K562 (cell line): ENCODE measurements at regions not wholly inside any gene's neighbourhood (a gene's known extent, or its start where the extent isn't known, plus 50 kb on each side); places are given as distances from the start of the nearest gene placed in this dataset.

ENCODE experiments used
- ATAC-seq: fragments of 200-7000 bp; cut with Tn5 transposase; 3 replicates; pipeline ENCODE4 v1.9.1; 2020; ENCODE audit warnings: moderate library complexity
- BruUV-seq: library from RNA; stranded (reverse); fragments of 400-500 nt; replicated peaks from 2 replicates; lab custom pipeline; 2021; lab: Mats Ljungman, UMichigan
- CTCF ChIA-PET: fragments of 300-600 bp; formaldehyde crosslinking; extraction: SDS; loops from one replicate; lab custom pipeline; 2021; ENCODE audit warnings: low intra/inter-chr PET ratio; lab: Yijun Ruan, JAX
- POLR2A ChIA-PET: fragments of 300-600, 350-650 bp; sonication (Branson Sonifier 250); formaldehyde crosslinking; extraction: SDS; loops from one replicate; lab custom pipeline; 2021; ENCODE audit warnings: antibody characterized with exemption, inconsistent platforms; lab: Yijun Ruan, JAX
- DNase-seq, 4 experiments: peaks; one replicate each; pipeline versions ENCODE4 v3.0.0 to v3.0.0-alpha.2; 2011 to 2018; ENCODE audit warnings: low spot score in 3 of 4, mixed read lengths in 3 of 4; ENCODE audit errors: extremely low read depth in 1 of 4
- FAIRE-seq: peaks from 2 replicates; lab custom pipeline; 2011; peaks lifted over from hg19 to GRCh38; lab: Jason Lieb, UNC
- H2AFZ ChIP-seq: 2 replicates; pipeline ENCODE4 v1.6.0; 2011; ENCODE audit warnings: low read depth, low read length, control low read depth, inconsistent platforms
- H3K27ac ChIP-seq: fragments of 200-600 bp; 3 replicates; pipeline ENCODE4 v1.8.0; 2011; ENCODE audit warnings: low read depth, mild to moderate bottlenecking, control low read depth, inconsistent platforms, low read length, moderate library complexity, mixed read lengths; ENCODE audit errors: extremely low read depth
- H3K27me3 ChIP-seq, 2 experiments: fragments of 300-600 bp in 1 of 2; 2 replicates in 1 of 2; 3 replicates in 1 of 2; pipeline versions ENCODE4 v1.6.0 to v1.8.0; 2011; ENCODE audit warnings: inconsistent platforms in 2 of 2, low read length in 2 of 2, mild to moderate bottlenecking in 1 of 2, mixed read lengths in 1 of 2, moderate library complexity in 1 of 2; ENCODE audit not compliant: control insufficient read depth in 2 of 2, insufficient read depth in 2 of 2
- H3K36me3 ChIP-seq: fragments of 300-600 bp; 3 replicates; pipeline ENCODE4 v1.8.0; 2011; ENCODE audit warnings: mild to moderate bottlenecking, low read length, inconsistent platforms; ENCODE audit not compliant: control insufficient read depth, insufficient read depth
- H3K4me1 ChIP-seq, 2 experiments: fragments of 200-600 bp in 1 of 2; replicated peaks in 1 of 2; 2 replicates in 1 of 2; 3 replicates in 1 of 2; pipeline versions ENCODE4 v1.5.1 to v1.8.0; 2011; ENCODE audit warnings: inconsistent platforms in 2 of 2, low read length in 2 of 2, mild to moderate bottlenecking in 1 of 2, mixed read lengths in 1 of 2, moderate library complexity in 1 of 2; ENCODE audit not compliant: control insufficient read depth in 2 of 2, insufficient read depth in 2 of 2
- H3K4me2 ChIP-seq: 2 replicates; pipeline ENCODE4 v1.6.1; 2011; ENCODE audit warnings: low read length, control low read depth, inconsistent platforms, mixed read lengths; ENCODE audit not compliant: insufficient read depth
- H3K4me3 ChIP-seq: fragments of 200-600 bp; sonication (generic), shearing (Covaris generic); 2 replicates; pipeline ENCODE4 v1.5.1; 2016; ENCODE audit warnings: control low read depth, inconsistent platforms
- H3K79me2 ChIP-seq: fragments of 200-600 bp; 3 replicates; pipeline ENCODE4 v1.8.0; 2011; ENCODE audit warnings: low read length, inconsistent platforms; ENCODE audit not compliant: control insufficient read depth, insufficient read depth
- H3K9ac ChIP-seq, 2 experiments: 2 replicates each; pipeline versions ENCODE4 v1.6.0 to v1.6.1; 2011; ENCODE audit warnings: low read depth in 2 of 2, low read length in 2 of 2, control low read depth in 1 of 2, inconsistent platforms in 1 of 2, mild to moderate bottlenecking in 1 of 2, mixed read lengths in 1 of 2; ENCODE audit not compliant: insufficient read depth in 1 of 2
- H3K9me1 ChIP-seq: one replicate; pipeline ENCODE4 v1.6.0; 2011; ENCODE audit warnings: inconsistent platforms, mild to moderate bottlenecking, low read length, moderate library complexity; ENCODE audit not compliant: control insufficient read depth, insufficient read depth
- H3K9me3 ChIP-seq: replicated peaks from 2 replicates; pipeline ENCODE4 v1.5.1; 2011; ENCODE audit warnings: low read depth, low read length, inconsistent platforms; ENCODE audit not compliant: control insufficient read depth, insufficient read depth
- H4K20me1 ChIP-seq: replicated peaks from 2 replicates; pipeline ENCODE4 v1.6.1; 2011; ENCODE audit warnings: low read length, inconsistent platforms, mixed read lengths; ENCODE audit not compliant: control insufficient read depth, insufficient read depth
- AFF4 ChIP-seq: sonication (generic); formaldehyde crosslinking; IDR thresholded peaks from 2 replicates; pipeline ENCODE4 v1.8.0; 2023; ENCODE audit warnings: mild to moderate bottlenecking, missing genetic modification reagents
- BRD9 ChIP-seq: fragments of 450-650 bp; IDR thresholded peaks from 2 replicates; pipeline ENCODE4 v1.6.1; 2018; ENCODE audit warnings: low read depth; ENCODE audit not compliant: partially characterized antibody
- CBX1 ChIP-seq: sonication (generic); IDR thresholded peaks from 2 replicates; pipeline ENCODE4 v1.6.1; 2016; ENCODE audit warnings: antibody characterized with exemption, low read depth, mild to moderate bottlenecking
- ELK1 ChIP-seq: sonication (generic); formaldehyde crosslinking; IDR thresholded peaks from 2 replicates; pipeline ENCODE4 v1.8.1; 2022; ENCODE audit warnings: missing genetic modification reagents
- ETV1 ChIP-seq: fragments of 450-650 bp; conservative IDR thresholded peaks from 2 replicates; pipeline ENCODE4 v1.6.1; 2016; ENCODE audit warnings: missing genetic modification characterization, control low read depth, low read depth, missing compliant biosample characterization
- ID3 ChIP-seq, 2 experiments: fragments of 250-450 bp in 1 of 2; fragments of 450-650 bp in 1 of 2; sonication (Bioruptor Pico) in 1 of 2; IDR thresholded peaks; 2 replicates each; pipeline versions ENCODE4 v1.6.1 to v1.8.0; 2016 to 2021; ENCODE audit warnings: mild to moderate bottlenecking in 2 of 2, moderate library complexity in 2 of 2, missing compliant biosample characterization in 1 of 2, missing genetic modification characterization in 1 of 2
- LARP7 ChIP-seq: fragments of 450-650 bp; IDR thresholded peaks from 2 replicates; pipeline ENCODE4 v1.6.1; 2016
- POLR3A ChIP-seq: IDR thresholded peaks from 2 replicates; pipeline ENCODE4 v1.6.1; 2011; ENCODE audit warnings: borderline replicate concordance, mild to moderate bottlenecking, moderate library complexity; ENCODE audit not compliant: insufficient read length, insufficient read depth; ENCODE audit errors: extremely low read depth
- WGBS: fragments of 100-300 bp; shearing (Covaris generic); methylation state at CpG from one replicate; pipeline ENCODE4 v1.1.6; 2016; ENCODE audit warnings: low coverage, mixed read lengths; ENCODE audit not compliant: insufficient coverage; ENCODE audit errors: missing lambda C conversion rate; 5-methylcytosine and 5-hydroxymethylcytosine counted together
- in situ Hi-C: fragments of 300-500 bp; cut with MboI; formaldehyde crosslinking; loops from 4 replicates; pipeline ENCODE4 v1.15.0; 2018; ENCODE audit warnings: inconsistent platforms, mixed read lengths
- intact Hi-C: fragments of 100-400 bp; cut with micrococcal nuclease; formaldehyde crosslinking; loops from 2 replicates; pipeline ENCODE4 v1.14.2; 2022

- no peak for TF ChIP-seq ID3 (CRISPR knock-in tag; IDR thresholded peaks at IDR 0.05)
- no peak for TF ChIP-seq ID3 (tag; IDR thresholded peaks at IDR 0.05)
- TF ChIP-seq ELK1 (CRISPR knock-in tag): no peak
- no peak for TF ChIP-seq ETV1 (tag)
Measured at GRCh38 chr10:131577786-131578471, 266.4 kb upstream of the TCERG1L start (continued).

- H3K9ac ChIP-seq: no peak overlapping the region
- H3K9me1 ChIP-seq: no peaks in the 10 kb centered on the region
- WGBS: 2% methylated on average over 12 of the region's 16 CpGs
- H3K36me3 ChIP-seq: no peaks in the 10 kb centered on the region
- no peaks in the 10 kb centered on the region for H3K9me3 ChIP-seq
- H3K27me3 ChIP-seq: peaks cover 0 to 25% of the 10 kb centered on the region in 2 experiments; a peak in 1 of 5 replicates
- FAIRE-seq: no peak
- no peak overlapping the region for H3K27ac ChIP-seq
- H3K79me2 ChIP-seq: no peaks in the 10 kb centered on the region
- H2AFZ ChIP-seq: no peak overlapping the region
- intact Hi-C loops: no loop called here
- no peak overlapping the region for H3K4me2 ChIP-seq
- ChIA-PET POLR2A (no interaction called here), CTCF (no interaction called here)
- DNase-seq: no peak
- TF ChIP-seq BRD9 (no peak), POLR3A (no peak), LARP7 (no peak), AFF4 (no peak), CBX1 (no peak)
- no peak overlapping the region for H3K4me3 ChIP-seq
- H3K4me1 ChIP-seq: no peaks in the 10 kb centered on the region
- no peaks in the 10 kb centered on the region for H4K20me1 ChIP-seq
- in situ Hi-C loops: no loop called here
- ATAC-seq: no peak
- BruUV-seq: no TSS peak
Measured at GRCh38 chr10:131578472-131578970, 267.0 kb upstream of the TCERG1L start.
